GM12892 (cell line): ENCODE measurements at regions not wholly inside any gene's neighbourhood (a gene's known extent, or its start where the extent isn't known, plus 50 kb on each side); places are given as distances from the start of the nearest gene placed in this dataset.

Experiments used
- POLR2A ChIP-seq: IDR thresholded peaks from 2 replicates; pipeline ENCODE4 v1.6.1; 2011; ENCODE audit warnings: low read depth, low read length, control low read depth
- POLR2AphosphoS5 ChIP-seq: IDR thresholded peaks from 2 replicates; pipeline ENCODE4 v1.6.1; 2011; ENCODE audit warnings: low read depth, low read length, control low read depth
- TAF1 ChIP-seq: IDR thresholded peaks from 2 replicates; pipeline ENCODE4 v1.6.1; 2011; ENCODE audit warnings: low read depth, mild to moderate bottlenecking, control low read depth, low read length, borderline replicate concordance

- TF ChIP-seq POLR2AphosphoS5 (no peak), POLR2A (no peak), TAF1 (no peak)
Observed at GRCh38 chr19:28207244-28207643, 1005.7 kb downstream of the UQCRFS1 start.
